SU-DHL-6 (cell line): ENCODE measurements at regions not wholly inside any gene's neighbourhood (a gene's known extent, or its start where the extent isn't known, plus 50 kb on each side); places are given as distances from the start of the nearest gene placed in this dataset.

Experiments used
- CTCF ChIP-seq: fragments of 200-600 bp; sonication (generic); IDR thresholded peaks from one replicate; pipeline ENCODE4 v1.5.1; 2017; ENCODE audit warnings: antibody characterized with exemption, mild to moderate bottlenecking, low read length, moderate library complexity; ENCODE audit not compliant: insufficient read depth, poor library complexity, severe bottlenecking
- EZH2phosphoT487 ChIP-seq: fragments of 200-600 bp; sonication (generic), shearing (Covaris generic); conservative IDR thresholded peaks from 2 replicates; pipeline ENCODE4 v1.6.1; 2018; ENCODE audit warnings: mild to moderate bottlenecking, antibody characterized with exemption, low read length, moderate library complexity, mixed read lengths

GRCh38 chr12:13561923-13562322 is 365.4 kb downstream of the EMP1 start:
- no peak for TF ChIP-seq CTCF
- no peak for TF ChIP-seq EZH2phosphoT487
